GM19397 (cell line): ENCODE measurements at regions not wholly inside any gene's neighbourhood (a gene's known extent, or its start where the extent isn't known, plus 50 kb on each side); places are given as distances from the start of the nearest gene placed in this dataset.

ENCODE experiments used
- ATAC-seq: cut with Tn5 transposase; IDR thresholded peaks from one replicate; pipeline ENCODE4 v1.9.1; 2021; ENCODE audit warnings: mild to moderate bottlenecking, moderate library complexity; ENCODE audit not compliant: unreplicated experiment

- ATAC-seq, result no peak
These were observed 58.1 kb upstream of the AGBL1 start for GRCh38 chr15:86021281-86022264.

GRCh38 chr15:86028961-86029360 lies 50.7 kb upstream of the AGBL1 start:
- no peak for ATAC-seq
